Ishikawa (cell line): ENCODE measurements at regions not wholly inside any gene's neighbourhood (a gene's known extent, or its start where the extent isn't known, plus 50 kb on each side); places are given as distances from the start of the nearest gene placed in this dataset.

ENCODE experiments used
- CEBPB ChIP-seq: IDR thresholded peaks from 2 replicates; pipeline ENCODE4 v1.6.1; 2012
- CREB1 ChIP-seq: IDR thresholded peaks from 2 replicates; pipeline ENCODE4 v1.6.1; 2012; ENCODE audit warnings: low read depth
- EGR1 ChIP-seq: IDR thresholded peaks from 2 replicates; pipeline ENCODE4 v1.6.1; 2012
- EP300 ChIP-seq: IDR thresholded peaks from 2 replicates; pipeline ENCODE4 v1.6.1; 2012; ENCODE audit warnings: borderline replicate concordance
- FOXM1 ChIP-seq: IDR thresholded peaks from 2 replicates; pipeline ENCODE4 v1.6.1; 2012; ENCODE audit warnings: low read depth, borderline replicate concordance
- NFIC ChIP-seq: IDR thresholded peaks from 2 replicates; pipeline ENCODE4 v1.6.1; 2012
- RAD21 ChIP-seq: IDR thresholded peaks from 2 replicates; pipeline ENCODE4 v1.6.1; 2012; ENCODE audit warnings: low read depth
- TAF1 ChIP-seq: IDR thresholded peaks from 2 replicates; pipeline ENCODE4 v1.6.1; 2012; ENCODE audit warnings: low read depth, mild to moderate bottlenecking
- TCF12 ChIP-seq: IDR thresholded peaks from 2 replicates; pipeline ENCODE4 v1.6.1; 2012; ENCODE audit warnings: low read depth
- TEAD4 ChIP-seq: IDR thresholded peaks from 2 replicates; pipeline ENCODE4 v1.6.1; 2012
- YY1 ChIP-seq: IDR thresholded peaks from 2 replicates; pipeline ENCODE4 v1.6.1; 2012; ENCODE audit warnings: low read depth
- ZBTB7A ChIP-seq: IDR thresholded peaks from 2 replicates; pipeline ENCODE4 v1.6.1; 2012; ENCODE audit warnings: low read depth
- TF ChIP-seq, protein P1 (sequence below): IDR thresholded peaks from 2 replicates; pipeline ENCODE4 v1.6.1; 2012
- TF ChIP-seq, protein P2 (sequence below): IDR thresholded peaks from 2 replicates; pipeline ENCODE4 v1.6.1; 2012
- TF ChIP-seq, protein P3 (sequence below): IDR thresholded peaks from 2 replicates; pipeline ENCODE4 v1.6.1; 2012; ENCODE audit warnings: low read depth, mild to moderate bottlenecking

DNA sequence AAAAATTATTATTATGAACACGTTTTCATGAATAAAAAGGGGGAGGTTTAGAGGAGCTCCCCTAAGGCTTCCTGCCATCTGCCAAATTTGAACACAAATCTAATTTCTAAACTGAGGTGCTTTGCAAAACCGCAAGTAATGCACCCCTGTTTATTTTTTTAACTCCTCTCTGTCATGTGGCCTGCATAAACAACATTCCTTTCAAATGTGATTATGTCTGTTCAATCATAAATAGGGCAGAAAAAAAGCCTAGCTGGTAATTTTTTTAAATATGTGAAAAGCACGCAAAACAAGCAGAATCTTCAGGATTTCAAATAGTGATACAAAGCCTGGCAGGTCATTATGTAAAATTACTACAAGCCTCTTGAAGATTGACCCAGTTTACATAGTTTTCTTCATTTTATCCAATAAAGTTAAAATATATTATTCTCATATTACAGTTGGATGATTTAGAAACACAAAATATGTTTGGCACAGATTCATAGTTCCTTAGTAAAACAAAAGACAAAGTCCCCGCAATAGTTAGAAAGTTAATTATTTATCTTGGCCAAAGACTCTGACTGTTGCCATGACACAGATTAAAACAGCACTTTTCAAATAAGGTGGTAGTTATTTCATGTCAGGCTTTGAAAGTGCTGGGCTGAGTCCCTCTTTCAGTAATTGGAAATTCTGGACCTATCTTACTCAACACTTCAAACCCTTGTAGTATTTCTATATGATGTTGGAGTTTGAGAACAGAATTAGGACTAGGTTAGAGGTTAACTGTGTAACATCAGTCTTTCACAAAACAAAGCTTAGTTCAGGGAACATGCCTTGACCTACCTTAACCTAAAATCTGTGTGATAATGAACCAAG is 200.3 kb upstream of the MPPED2 start:
- TF ChIP-seq EGR1 (no peak), TAF1 (no peak), NFIC (no peak)
- TF ChIP-seq, protein P1, sequence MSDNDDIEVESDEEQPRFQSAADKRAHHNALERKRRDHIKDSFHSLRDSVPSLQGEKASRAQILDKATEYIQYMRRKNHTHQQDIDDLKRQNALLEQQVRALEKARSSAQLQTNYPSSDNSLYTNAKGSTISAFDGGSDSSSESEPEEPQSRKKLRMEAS: no peak

DNA sequence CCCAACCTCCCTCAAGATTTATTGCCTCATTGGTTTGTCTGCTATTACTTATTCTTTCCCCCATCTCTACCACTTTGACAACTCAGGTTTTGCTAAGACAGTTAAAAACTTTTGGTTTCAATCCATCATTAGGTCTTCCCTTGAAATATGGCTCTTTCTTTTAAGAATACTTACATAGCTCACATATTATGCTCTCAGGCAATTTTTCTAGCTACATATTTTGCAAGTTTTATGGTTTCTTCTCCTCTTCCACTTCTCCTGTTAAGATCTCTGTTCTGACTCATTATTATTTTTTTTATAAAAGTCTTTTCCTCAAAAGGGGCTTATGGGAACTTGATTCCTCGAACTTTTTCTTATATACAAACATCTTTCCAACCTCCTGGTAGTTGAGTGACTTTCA is 192.4 kb upstream of the MPPED2 start:
- TF ChIP-seq YY1 (no peak), TCF12 (no peak), NFIC (no peak), EGR1 (no peak), RAD21 (no peak), EP300 (no peak), CREB1 (no peak), CEBPB (no peak), TEAD4 (no peak), TAF1 (no peak), FOXM1 (no peak)
- TF ChIP-seq, protein P1: no peak
- TF ChIP-seq, protein P2, sequence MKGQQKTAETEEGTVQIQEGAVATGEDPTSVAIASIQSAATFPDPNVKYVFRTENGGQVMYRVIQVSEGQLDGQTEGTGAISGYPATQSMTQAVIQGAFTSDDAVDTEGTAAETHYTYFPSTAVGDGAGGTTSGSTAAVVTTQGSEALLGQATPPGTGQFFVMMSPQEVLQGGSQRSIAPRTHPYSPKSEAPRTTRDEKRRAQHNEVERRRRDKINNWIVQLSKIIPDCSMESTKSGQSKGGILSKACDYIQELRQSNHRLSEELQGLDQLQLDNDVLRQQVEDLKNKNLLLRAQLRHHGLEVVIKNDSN: no peak
- TF ChIP-seq, protein P3, sequence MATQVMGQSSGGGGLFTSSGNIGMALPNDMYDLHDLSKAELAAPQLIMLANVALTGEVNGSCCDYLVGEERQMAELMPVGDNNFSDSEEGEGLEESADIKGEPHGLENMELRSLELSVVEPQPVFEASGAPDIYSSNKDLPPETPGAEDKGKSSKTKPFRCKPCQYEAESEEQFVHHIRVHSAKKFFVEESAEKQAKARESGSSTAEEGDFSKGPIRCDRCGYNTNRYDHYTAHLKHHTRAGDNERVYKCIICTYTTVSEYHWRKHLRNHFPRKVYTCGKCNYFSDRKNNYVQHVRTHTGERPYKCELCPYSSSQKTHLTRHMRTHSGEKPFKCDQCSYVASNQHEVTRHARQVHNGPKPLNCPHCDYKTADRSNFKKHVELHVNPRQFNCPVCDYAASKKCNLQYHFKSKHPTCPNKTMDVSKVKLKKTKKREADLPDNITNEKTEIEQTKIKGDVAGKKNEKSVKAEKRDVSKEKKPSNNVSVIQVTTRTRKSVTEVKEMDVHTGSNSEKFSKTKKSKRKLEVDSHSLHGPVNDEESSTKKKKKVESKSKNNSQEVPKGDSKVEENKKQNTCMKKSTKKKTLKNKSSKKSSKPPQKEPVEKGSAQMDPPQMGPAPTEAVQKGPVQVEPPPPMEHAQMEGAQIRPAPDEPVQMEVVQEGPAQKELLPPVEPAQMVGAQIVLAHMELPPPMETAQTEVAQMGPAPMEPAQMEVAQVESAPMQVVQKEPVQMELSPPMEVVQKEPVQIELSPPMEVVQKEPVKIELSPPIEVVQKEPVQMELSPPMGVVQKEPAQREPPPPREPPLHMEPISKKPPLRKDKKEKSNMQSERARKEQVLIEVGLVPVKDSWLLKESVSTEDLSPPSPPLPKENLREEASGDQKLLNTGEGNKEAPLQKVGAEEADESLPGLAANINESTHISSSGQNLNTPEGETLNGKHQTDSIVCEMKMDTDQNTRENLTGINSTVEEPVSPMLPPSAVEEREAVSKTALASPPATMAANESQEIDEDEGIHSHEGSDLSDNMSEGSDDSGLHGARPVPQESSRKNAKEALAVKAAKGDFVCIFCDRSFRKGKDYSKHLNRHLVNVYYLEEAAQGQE: no peak

DNA sequence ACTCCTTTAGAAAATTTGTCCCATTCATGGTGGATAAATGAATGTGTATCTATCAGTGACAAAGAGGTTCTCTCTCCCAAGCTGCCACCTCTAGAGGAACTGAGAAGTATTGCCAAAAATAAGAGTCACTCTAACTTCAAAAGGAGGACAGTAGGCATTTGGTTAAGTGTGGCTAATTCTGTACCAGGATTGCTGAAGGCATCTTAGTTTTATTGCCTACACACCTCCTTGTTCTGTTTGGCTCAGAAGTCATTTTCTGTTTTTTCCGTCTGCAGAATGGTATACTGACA is 189.0 kb upstream of the MPPED2 start:
- no peak for TF ChIP-seq EGR1
- TF ChIP-seq YY1: no peak
- TF ChIP-seq TEAD4: no peak
- TF ChIP-seq CREB1: no peak
- no peak for TF ChIP-seq RAD21
- TF ChIP-seq, protein P3: no peak
- no peak for TF ChIP-seq CEBPB
- TF ChIP-seq, protein P2: no peak
- no peak for TF ChIP-seq TAF1
- no peak for TF ChIP-seq TCF12
- no peak for TF ChIP-seq NFIC
- TF ChIP-seq, protein P1: no peak
- TF ChIP-seq EP300: no peak
- TF ChIP-seq ZBTB7A: no peak
- no peak for TF ChIP-seq FOXM1

DNA sequence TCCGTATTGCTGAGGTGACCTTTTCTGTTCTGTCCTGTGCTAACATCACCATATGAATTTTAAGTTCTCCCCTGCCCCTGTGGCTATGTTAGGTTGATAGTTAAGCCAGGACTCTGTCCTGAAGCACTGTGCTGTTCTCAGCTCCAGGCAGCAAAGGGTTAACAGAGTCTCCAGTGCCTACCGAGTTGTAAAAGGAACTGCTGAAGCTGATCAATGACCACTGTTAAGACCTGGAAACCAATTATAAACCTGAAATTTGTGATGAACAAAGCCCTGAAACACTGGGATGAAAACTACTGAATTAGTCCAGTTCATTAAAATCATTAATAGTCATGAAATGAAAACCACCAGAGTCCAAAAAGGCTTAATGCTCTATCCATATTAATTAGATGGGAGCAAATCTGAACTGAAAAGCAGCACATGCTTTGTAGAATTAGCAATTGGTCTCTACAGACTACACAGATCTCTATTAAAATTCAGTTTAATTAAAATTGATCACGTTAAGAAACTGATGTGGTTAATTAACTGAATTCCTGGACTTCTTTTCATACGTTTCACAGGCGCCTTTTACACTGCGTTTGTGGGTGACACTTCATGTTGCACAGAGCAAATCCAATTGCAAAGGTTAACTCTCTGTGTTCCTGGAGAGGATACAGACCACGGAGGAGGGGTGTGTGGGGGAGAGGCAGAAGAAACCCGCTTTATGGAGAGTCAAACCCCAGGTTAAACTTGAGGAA is 188.5 kb upstream of the MPPED2 start:
- no peak for TF ChIP-seq ZBTB7A
- TF ChIP-seq, protein P3: no peak
- TF ChIP-seq TAF1: no peak
- no peak for TF ChIP-seq TCF12
- TF ChIP-seq CEBPB: no peak
- TF ChIP-seq, protein P1: no peak
- TF ChIP-seq EGR1: no peak
- no peak for TF ChIP-seq EP300
- TF ChIP-seq CREB1: no peak
- TF ChIP-seq, protein P2: no peak
- no peak for TF ChIP-seq RAD21
- no peak for TF ChIP-seq NFIC
- no peak for TF ChIP-seq YY1
- TF ChIP-seq TEAD4: no peak
- TF ChIP-seq FOXM1: no peak
